NOMO-1 treated with dmso at 0.1 percent for 144 hours (cell line): ENCODE measurements at regions not wholly inside any gene's neighbourhood (a gene's known extent, or its start where the extent isn't known, plus 50 kb on each side); places are given as distances from the start of the nearest gene placed in this dataset.
"Not testable (repeated sequence)": the region's sequence is repeated elsewhere in the genome, so short reads cannot be mapped to it uniquely, and the experiment has no call there.

Experiments used
- DNase-seq: peaks from one replicate; lab custom pipeline; 2025; ENCODE audit not compliant: unreplicated experiment; lab: John Stamatoyannopoulos, UW

- no peak for DNase-seq
Measured at GRCh38 chr6:86118271-86118670, 475.6 kb upstream of the SYNCRIP start.

- no peak for DNase-seq
Measured at GRCh38 chr6:86107985-86108384, 465.3 kb upstream of the SYNCRIP start.

- DNase-seq: no peak
Measured at GRCh38 chr6:86087954-86088353, 445.3 kb upstream of the SYNCRIP start.

GRCh38 chr6:86079938-86080337 is 437.3 kb upstream of the SYNCRIP start:
- DNase-seq: no peak

GRCh38 chr6:86070151-86070550 is 427.5 kb upstream of the SYNCRIP start:
- no peak for DNase-seq

- DNase-seq: not testable (repeated sequence)
Measured at GRCh38 chr6:86065002-86065401, 422.3 kb upstream of the SYNCRIP start.

- DNase-seq: not testable (repeated sequence)
Measured at GRCh38 chr6:86057293-86057980, 414.8 kb upstream of the SYNCRIP start.

- no peak for DNase-seq
Measured at GRCh38 chr6:86045038-86045437, 402.4 kb upstream of the SYNCRIP start.

- DNase-seq: no peak
Measured at GRCh38 chr6:86042214-86042613, 399.5 kb upstream of the SYNCRIP start.

- DNase-seq: no peak
Measured at GRCh38 chr6:86031713-86032112, 389.0 kb upstream of the SYNCRIP start.

- no peak for DNase-seq
Measured at GRCh38 chr6:86030875-86031274, 388.2 kb upstream of the SYNCRIP start.

GRCh38 chr6:86028776-86029175 is 386.1 kb upstream of the SYNCRIP start:
- DNase-seq: no peak

GRCh38 chr6:86026890-86027289 is 384.2 kb upstream of the SYNCRIP start:
- DNase-seq: not testable (repeated sequence)

GRCh38 chr6:86017236-86017635 is 374.6 kb upstream of the SYNCRIP start:
- DNase-seq: no peak

GRCh38 chr6:86016567-86016966 is 373.9 kb upstream of the SYNCRIP start:
- DNase-seq: no peak

GRCh38 chr6:86016077-86016476 is 373.4 kb upstream of the SYNCRIP start:
- no peak for DNase-seq

- DNase-seq: not testable (repeated sequence)
Measured at GRCh38 chr6:86012991-86013390, 370.3 kb upstream of the SYNCRIP start.

- no peak for DNase-seq
Measured at GRCh38 chr6:86010915-86011786, 368.5 kb upstream of the SYNCRIP start.

GRCh38 chr6:85997206-85997605 is 354.5 kb upstream of the SYNCRIP start:
- no peak for DNase-seq

- DNase-seq: no peak
Measured at GRCh38 chr6:85996034-85996375, 353.3 kb upstream of the SYNCRIP start.

GRCh38 chr6:85995339-85996033 is 352.8 kb upstream of the SYNCRIP start:
- no peak for DNase-seq

- no peak for DNase-seq
Measured at GRCh38 chr6:85986681-85987080, 344.0 kb upstream of the SYNCRIP start.
